Mesodermal cell (in vitro differentiated cells): ENCODE measurements at regions not wholly inside any gene's neighbourhood (a gene's known extent, or its start where the extent isn't known, plus 50 kb on each side); places are given as distances from the start of the nearest gene placed in this dataset.

Experiments used
- H3K27ac ChIP-seq: 2 replicates; pipeline ENCODE4 v1.7.0; 2013; ENCODE audit warnings: mild to moderate bottlenecking, low read depth, low read length, moderate library complexity; ENCODE audit not compliant: severe bottlenecking
- H3K36me3 ChIP-seq: 2 replicates; pipeline ENCODE4 v1.7.1; 2013; ENCODE audit warnings: mild to moderate bottlenecking, low read length, moderate library complexity; ENCODE audit not compliant: control insufficient read depth, insufficient read depth
- H3K4me1 ChIP-seq: one replicate; pipeline ENCODE4 v1.7.1; 2013; ENCODE audit warnings: mild to moderate bottlenecking, low read length; ENCODE audit not compliant: insufficient read depth, control insufficient read depth, poor library complexity, severe bottlenecking
- H3K4me3 ChIP-seq: 2 replicates; pipeline ENCODE4 v1.7.0; 2013; ENCODE audit warnings: low read length, control low read depth, mild to moderate bottlenecking; ENCODE audit not compliant: insufficient read depth, poor library complexity, severe bottlenecking; ENCODE audit errors: extremely low read depth
- H3K9me3 ChIP-seq: 2 replicates; pipeline ENCODE4 v1.7.1; 2013; ENCODE audit warnings: mild to moderate bottlenecking, low read length, moderate library complexity; ENCODE audit not compliant: control insufficient read depth
- WGBS, 2 experiments: methylation state at CpG; one replicate each; pipeline ENCODE4 v1.1.5; 2013; ENCODE audit warnings: missing lambda C conversion rate in 2 of 2; ENCODE audit not compliant: insufficient coverage in 2 of 2; 5-methylcytosine and 5-hydroxymethylcytosine counted together

DNA sequence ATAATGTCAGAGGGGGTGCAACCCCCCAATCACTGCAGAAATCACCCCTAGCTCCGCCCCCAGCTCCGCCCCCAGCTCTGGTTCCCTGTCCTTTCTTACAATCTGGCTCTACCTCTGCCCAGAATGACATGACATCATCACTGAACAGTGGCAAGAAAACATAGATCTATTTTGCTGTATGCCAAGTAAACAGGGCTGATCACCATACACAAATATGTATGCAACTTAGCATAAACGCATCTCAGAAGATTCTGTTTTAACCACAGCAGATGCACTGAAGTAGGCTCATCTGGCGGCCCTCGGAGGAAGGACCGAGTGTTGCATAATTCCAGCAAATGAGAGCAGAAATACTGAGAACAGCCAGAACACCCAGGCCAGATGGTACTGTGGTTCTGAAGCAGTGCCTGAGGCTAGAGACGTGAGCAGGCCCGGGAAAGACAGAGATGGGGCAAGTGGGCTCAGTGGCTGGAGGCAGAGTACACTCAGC is 293.3 kb upstream of the KLF14 start:
- H3K27ac ChIP-seq = no peak overlapping the region
- no peaks in the 10 kb centered on the region for H3K4me1 ChIP-seq
- H3K4me3 ChIP-seq = no peak overlapping the region
- no peaks in the 10 kb centered on the region for H3K36me3 ChIP-seq
- H3K9me3 ChIP-seq = no peaks in the 10 kb centered on the region
- WGBS, 2 experiments = 94 to 98% methylated on average over 7 to 8 of the region's 8 CpGs

DNA sequence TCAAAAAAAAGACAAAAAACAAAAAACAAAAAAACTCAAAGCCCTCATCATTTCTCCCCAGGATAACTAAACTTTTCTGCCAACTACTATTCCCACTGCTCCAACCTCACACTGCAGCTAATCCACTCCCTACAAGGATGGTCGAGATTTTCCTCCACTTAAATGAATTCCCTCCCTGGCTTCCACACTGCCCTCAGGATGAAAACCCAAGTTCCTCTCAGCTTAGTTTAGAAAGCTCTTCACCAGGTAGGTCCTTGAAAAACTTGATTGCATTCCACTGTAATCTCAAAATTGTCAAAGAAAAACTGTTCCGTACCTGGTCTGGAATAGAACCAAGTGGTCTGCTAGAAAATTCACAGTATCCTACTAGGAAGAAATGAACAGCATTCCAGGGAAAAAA is 294.3 kb upstream of the KLF14 start:
- H3K36me3 ChIP-seq = no peaks in the 10 kb centered on the region
- WGBS, 2 experiments = 82 to 83% methylated on average over 1 to 2 of the region's 2 CpGs
- H3K9me3 ChIP-seq = no peaks in the 10 kb centered on the region
- H3K27ac ChIP-seq = no peak overlapping the region
- no peaks in the 10 kb centered on the region for H3K4me1 ChIP-seq
- no peak overlapping the region for H3K4me3 ChIP-seq

- Histone ChIP-seq H3K36me3 (no peaks in the 10 kb centered on the region), H3K9me3 (no peaks in the 10 kb centered on the region), H3K4me3 (no peak overlapping the region), H3K4me1 (no peaks in the 10 kb centered on the region), H3K27ac (no peak overlapping the region)
These were observed 295.0 kb upstream of the KLF14 start for GRCh38 chr7:131029002-131029401.

- Histone ChIP-seq H3K9me3 (no peaks in the 10 kb centered on the region), H3K4me3 (no peak overlapping the region), H3K27ac (no peak overlapping the region), H3K4me1 (no peaks in the 10 kb centered on the region), H3K36me3 (no peaks in the 10 kb centered on the region)
- WGBS, 2 experiments = 83 to 94% methylated on average over 3 of the region's 7 CpGs
These were observed 296.4 kb upstream of the MKLN1 start for GRCh38 chr7:131031099-131031868.

- 91 to 97% methylated on average over 4 to 5 of the region's 6 CpGs for WGBS, 2 experiments
- no peaks in the 10 kb centered on the region for H3K36me3 ChIP-seq
- no peaks in the 10 kb centered on the region for H3K4me1 ChIP-seq
- no peak overlapping the region for H3K4me3 ChIP-seq
- H3K9me3 ChIP-seq = no peaks in the 10 kb centered on the region
- no peak overlapping the region for H3K27ac ChIP-seq
These were observed 294.9 kb upstream of the MKLN1 start for GRCh38 chr7:131032786-131033185.

DNA sequence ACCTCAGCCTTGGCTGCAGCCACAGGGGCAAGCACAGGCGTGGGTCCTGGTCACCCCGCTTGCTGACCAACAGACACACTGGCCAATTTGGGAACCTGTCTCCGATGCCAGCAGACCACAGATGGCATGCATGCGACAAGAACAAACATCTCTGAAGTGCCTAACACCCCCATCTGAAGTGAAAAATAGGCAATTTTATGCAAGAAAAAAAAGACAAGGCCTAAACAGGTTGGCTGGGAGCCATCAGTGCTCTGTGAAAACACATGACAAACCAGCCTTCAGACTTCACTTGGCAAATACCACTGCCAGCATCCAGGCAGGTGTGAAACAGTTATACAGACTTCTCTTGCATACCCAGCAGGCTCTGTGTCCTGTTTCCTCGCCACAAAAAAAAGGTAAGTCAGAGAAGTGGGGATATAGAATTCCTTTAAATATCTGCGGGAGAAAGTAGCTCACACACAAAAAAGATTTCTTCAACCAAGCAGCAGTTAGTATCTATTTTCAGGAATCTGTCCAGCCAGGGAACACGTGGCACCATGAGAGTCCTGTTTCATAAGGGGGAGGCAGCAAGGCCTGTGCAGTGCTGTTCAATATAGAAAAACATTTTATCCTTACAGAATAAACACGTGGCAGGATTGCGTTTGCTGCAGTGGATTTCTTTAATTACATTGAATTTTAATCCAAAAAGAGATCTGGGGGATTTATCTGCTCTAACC is 293.4 kb upstream of the MKLN1 start:
- 92 to 93% methylated on average over 2 to 3 of the region's 9 CpGs for WGBS, 2 experiments

GRCh38 chr7:131035088-131035770 is 292.4 kb upstream of the MKLN1 start:
- H3K4me1 ChIP-seq = peaks cover 6% of the 10 kb centered on the region
- no peak overlapping the region for H3K27ac ChIP-seq
- H3K9me3 ChIP-seq = no peaks in the 10 kb centered on the region
- 88 to 90% methylated on average over 5 to 8 of the region's 8 CpGs for WGBS, 2 experiments
- no peak overlapping the region for H3K4me3 ChIP-seq
- H3K36me3 ChIP-seq = no peaks in the 10 kb centered on the region

More for the DNA sequence above, 293.4 kb upstream of the MKLN1 start:
- Histone ChIP-seq H3K27ac (no peak overlapping the region), H3K9me3 (no peaks in the 10 kb centered on the region), H3K36me3 (no peaks in the 10 kb centered on the region), H3K4me1 (peaks cover 4% of the 10 kb centered on the region), H3K4me3 (no peak overlapping the region)

DNA sequence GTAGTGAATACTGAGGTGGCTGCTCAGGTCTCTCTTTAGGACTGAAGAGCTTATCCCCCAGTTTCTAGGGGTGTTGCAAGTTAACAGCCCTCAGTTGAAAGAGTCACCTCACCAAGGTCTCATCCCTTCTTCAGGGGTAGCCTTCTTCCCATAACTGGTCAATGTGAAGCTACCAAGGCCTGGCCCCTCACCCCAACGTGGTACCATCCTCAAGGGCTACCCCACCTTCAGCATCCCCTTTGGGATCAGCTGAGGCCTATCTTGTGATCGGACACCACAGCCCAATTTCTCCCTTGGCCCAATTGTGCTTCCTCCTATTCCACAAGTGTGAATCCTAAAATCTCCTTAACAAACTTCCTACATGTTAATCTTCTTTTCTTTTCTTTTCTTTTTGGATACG is 289.5 kb upstream of the MKLN1 start:
- WGBS, 2 experiments = 85 to 94% methylated on average over 3 of the region's 3 CpGs
- Histone ChIP-seq H3K4me3 (no peak overlapping the region), H3K9me3 (no peaks in the 10 kb centered on the region), H3K27ac (no peak overlapping the region), H3K4me1 (peaks cover 6% of the 10 kb centered on the region), H3K36me3 (no peaks in the 10 kb centered on the region)

DNA sequence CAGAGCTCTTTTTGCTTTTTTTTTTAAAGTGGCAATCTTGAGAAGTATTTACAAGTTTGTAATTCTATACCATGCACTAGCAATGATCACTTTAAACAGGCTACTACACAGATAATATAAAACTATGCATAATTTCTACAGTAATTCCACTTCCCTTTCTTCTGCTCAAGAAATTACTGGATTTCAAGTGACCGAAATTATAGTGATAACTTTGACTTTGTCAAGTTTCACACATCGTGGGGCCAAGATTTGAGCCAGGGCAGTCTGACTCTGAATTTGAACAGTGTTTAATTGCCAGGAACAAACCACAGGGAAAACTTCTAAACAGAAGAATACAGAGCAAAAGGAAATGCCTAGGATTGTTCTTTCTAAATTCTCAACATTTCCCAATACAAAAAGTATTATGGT is 288.3 kb upstream of the MKLN1 start:
- Histone ChIP-seq H3K36me3 (no peaks in the 10 kb centered on the region), H3K27ac (no peak overlapping the region), H3K4me1 (peaks cover 6% of the 10 kb centered on the region), H3K9me3 (no peaks in the 10 kb centered on the region), H3K4me3 (no peak overlapping the region)
- WGBS, 2 experiments = 63 to 100% methylated on average over 1 to 2 of the region's 2 CpGs

DNA sequence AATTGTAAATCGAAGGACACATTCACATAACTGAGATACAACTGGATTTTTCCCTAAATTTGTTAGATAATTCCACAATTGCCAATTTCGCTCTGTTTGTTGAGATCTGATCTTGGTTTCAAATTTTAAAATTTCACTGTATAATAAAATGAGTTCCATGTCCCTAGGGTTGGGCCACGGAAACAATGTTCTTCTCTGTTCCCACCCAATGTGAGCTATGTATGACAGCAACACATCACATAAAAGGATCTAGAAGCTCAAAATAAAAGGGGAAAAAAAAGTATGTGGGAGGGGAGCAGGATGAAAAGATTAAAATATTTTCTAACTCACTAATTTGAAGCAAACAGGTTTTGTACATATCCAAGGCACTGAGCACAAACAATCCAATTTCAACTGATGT is 287.8 kb upstream of the MKLN1 start:
- H3K4me3 ChIP-seq = no peak overlapping the region
- no CpG with 5 or more reads among the region's 3 CpGs for WGBS, 2 experiments
- peaks cover 6% of the 10 kb centered on the region for H3K4me1 ChIP-seq
- H3K27ac ChIP-seq = no peak overlapping the region
- no peaks in the 10 kb centered on the region for H3K9me3 ChIP-seq
- no peaks in the 10 kb centered on the region for H3K36me3 ChIP-seq
